ENCODE measurements at regions not wholly inside any gene's neighbourhood (a gene's known extent, or its start where the extent isn't known, plus 50 kb on each side); places are given as distances from the start of the nearest gene placed in this dataset.

- Mint-ChIP-seq H3K36me3 (ENCODE audit: low read depth) (no peaks in the 10 kb centered on the region), H3K4me3 (no peak overlapping the region), H3K9me3 (no peaks in the 10 kb centered on the region), H3K27ac (no peak overlapping the region), H3K4me1 (ENCODE audit: low read depth) (no peaks in the 10 kb centered on the region), H3K27me3 (peaks cover 52% of the 10 kb centered on the region)
- intact Hi-C loops (cut with micrococcal nuclease) = no loop called here
These were observed 126.6 kb downstream of the BARX1 start for GRCh38 chr9:93828331-93829097.

- Mint-ChIP-seq H3K27ac (no peak overlapping the region), H3K9me3 (no peaks in the 10 kb centered on the region), H3K4me3 (no peak overlapping the region), H3K4me1 (ENCODE audit: low read depth) (no peaks in the 10 kb centered on the region), H3K27me3 (peaks cover 52% of the 10 kb centered on the region), H3K36me3 (ENCODE audit: low read depth) (no peaks in the 10 kb centered on the region)
- intact Hi-C loops (cut with micrococcal nuclease) = loop anchor here (2.0 kb wide), 1 partner anchor 135 kb away; no protein-coding TSS in a partner anchor
These were observed 127.4 kb downstream of the BARX1 start for GRCh38 chr9:93827545-93828330.

DNA sequence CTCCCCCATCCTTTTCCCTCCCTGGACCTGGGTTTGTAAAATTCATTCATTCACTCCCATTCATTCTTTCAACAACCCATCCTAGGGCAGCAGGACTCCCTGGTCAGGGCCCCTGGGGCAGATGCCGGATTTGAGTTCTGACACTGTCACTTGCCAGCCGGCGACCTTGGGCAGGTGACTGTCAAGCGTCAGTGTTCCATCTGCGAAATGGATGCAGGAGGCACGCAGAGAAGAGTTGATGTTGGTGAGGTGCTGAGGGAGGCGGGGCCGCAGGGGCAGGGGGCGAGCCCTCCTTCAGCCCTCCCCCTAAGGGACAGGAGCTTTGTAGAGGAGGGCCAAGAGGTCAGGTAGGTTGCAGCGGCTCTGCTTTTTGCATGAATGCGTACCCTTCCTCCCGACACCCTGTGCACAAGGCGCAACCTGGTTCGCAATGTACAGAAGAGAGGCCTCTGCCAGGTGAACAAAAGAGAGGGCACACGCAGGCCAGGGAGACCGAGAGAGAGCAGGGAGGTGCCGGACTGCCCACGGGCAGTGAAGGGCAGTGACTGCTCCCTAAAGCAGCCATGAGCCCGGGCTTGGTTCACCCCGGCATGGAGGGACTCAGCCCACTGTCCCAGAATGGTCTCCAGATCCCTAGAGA lies 128.1 kb downstream of the BARX1 start:
- H3K36me3 Mint-ChIP-seq (ENCODE audit: low read depth) = no peaks in the 10 kb centered on the region
- H3K4me3 Mint-ChIP-seq = no peak overlapping the region
- H3K4me1 Mint-ChIP-seq (ENCODE audit: low read depth) = no peaks in the 10 kb centered on the region
- H3K27ac Mint-ChIP-seq = no peak overlapping the region
- intact Hi-C loops (cut with micrococcal nuclease) = loop anchor here (2.0 kb wide), 1 partner anchor 136 kb away; no protein-coding TSS in a partner anchor
- no peaks in the 10 kb centered on the region for H3K9me3 Mint-ChIP-seq
- peaks cover 55% of the 10 kb centered on the region for H3K27me3 Mint-ChIP-seq

DNA sequence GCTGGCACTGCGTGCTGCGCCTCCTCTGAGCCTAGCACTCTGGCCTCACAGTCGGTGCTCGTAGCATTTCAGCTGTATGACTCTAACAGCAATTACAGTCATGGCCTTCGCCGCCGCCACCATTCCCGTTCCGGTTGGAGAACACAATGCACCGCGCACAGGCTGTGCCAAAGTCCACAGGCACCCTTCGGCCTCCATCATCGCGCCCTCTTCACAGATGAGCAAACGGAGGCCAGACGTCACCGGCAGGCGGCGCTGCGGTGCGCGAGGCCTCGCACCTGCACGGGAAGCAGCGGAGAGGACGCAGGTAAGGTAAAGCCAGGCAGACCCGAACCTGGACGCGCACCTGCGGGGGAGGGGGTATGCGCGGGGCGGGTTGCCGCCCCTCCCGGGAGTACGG lies 128.9 kb downstream of the BARX1 start:
- H3K4me3 Mint-ChIP-seq = no peak overlapping the region
- no peaks in the 10 kb centered on the region for H3K4me1 Mint-ChIP-seq (ENCODE audit: low read depth)
- peaks cover 60% of the 10 kb centered on the region for H3K27me3 Mint-ChIP-seq
- H3K36me3 Mint-ChIP-seq (ENCODE audit: low read depth) = no peaks in the 10 kb centered on the region
- no peak overlapping the region for H3K27ac Mint-ChIP-seq
- intact Hi-C loops (cut with micrococcal nuclease) = loop anchor here (2.0 kb wide), 1 partner anchor 137 kb away; no protein-coding TSS in a partner anchor
- H3K9me3 Mint-ChIP-seq = no peaks in the 10 kb centered on the region

GRCh38 chr9:93825348-93826115 lies 129.6 kb downstream of the BARX1 start:
- Mint-ChIP-seq H3K4me3 (no peak overlapping the region), H3K9me3 (no peaks in the 10 kb centered on the region), H3K4me1 (ENCODE audit: low read depth) (no peaks in the 10 kb centered on the region), H3K36me3 (ENCODE audit: low read depth) (no peaks in the 10 kb centered on the region), H3K27me3 (peaks cover 60% of the 10 kb centered on the region), H3K27ac (no peak overlapping the region)
- intact Hi-C loops (cut with micrococcal nuclease) = loop anchor here (2.0 kb wide), 1 partner anchor 137 kb away; no protein-coding TSS in a partner anchor

GRCh38 chr9:93824386-93825294 lies 130.5 kb downstream of the BARX1 start:
- no peaks in the 10 kb centered on the region for H3K36me3 Mint-ChIP-seq (ENCODE audit: low read depth)
- no peaks in the 10 kb centered on the region for H3K9me3 Mint-ChIP-seq
- no peak overlapping the region for H3K27ac Mint-ChIP-seq
- no peaks in the 10 kb centered on the region for H3K4me1 Mint-ChIP-seq (ENCODE audit: low read depth)
- H3K4me3 Mint-ChIP-seq = no peak overlapping the region
- intact Hi-C loops (cut with micrococcal nuclease) = no loop called here
- peaks cover 63% of the 10 kb centered on the region for H3K27me3 Mint-ChIP-seq

GRCh38 chr9:93823245-93824072 lies 131.7 kb downstream of the BARX1 start:
- no peaks in the 10 kb centered on the region for H3K4me1 Mint-ChIP-seq (ENCODE audit: low read depth)
- H3K27me3 Mint-ChIP-seq = peaks cover 53% of the 10 kb centered on the region
- H3K27ac Mint-ChIP-seq = no peak overlapping the region
- intact Hi-C loops (cut with micrococcal nuclease) = no loop called here
- H3K9me3 Mint-ChIP-seq = peaks cover 3% of the 10 kb centered on the region
- H3K4me3 Mint-ChIP-seq = no peak overlapping the region
- H3K36me3 Mint-ChIP-seq (ENCODE audit: low read depth) = no peaks in the 10 kb centered on the region

GRCh38 chr9:93822229-93822628 lies 132.9 kb downstream of the BARX1 start:
- peaks cover 42% of the 10 kb centered on the region for H3K27me3 Mint-ChIP-seq
- intact Hi-C loops (cut with micrococcal nuclease) = no loop called here
- no peaks in the 10 kb centered on the region for H3K36me3 Mint-ChIP-seq (ENCODE audit: low read depth)
- H3K27ac Mint-ChIP-seq = no peak overlapping the region
- peaks cover 9% of the 10 kb centered on the region for H3K9me3 Mint-ChIP-seq
- H3K4me1 Mint-ChIP-seq (ENCODE audit: low read depth) = no peaks in the 10 kb centered on the region
- H3K4me3 Mint-ChIP-seq = no peak overlapping the region

- peaks cover 35% of the 10 kb centered on the region for H3K27me3 Mint-ChIP-seq
- H3K9me3 Mint-ChIP-seq = peaks cover 9% of the 10 kb centered on the region
- intact Hi-C loops (cut with micrococcal nuclease) = no loop called here
- H3K36me3 Mint-ChIP-seq (ENCODE audit: low read depth) = no peaks in the 10 kb centered on the region
- H3K4me1 Mint-ChIP-seq (ENCODE audit: low read depth) = no peaks in the 10 kb centered on the region
- no peak overlapping the region for H3K4me3 Mint-ChIP-seq
- no peak overlapping the region for H3K27ac Mint-ChIP-seq
These were observed 133.8 kb downstream of the BARX1 start for GRCh38 chr9:93821307-93821703.

- H3K36me3 Mint-ChIP-seq (ENCODE audit: low read depth) = no peaks in the 10 kb centered on the region
- H3K27me3 Mint-ChIP-seq = peaks cover 30% of the 10 kb centered on the region
- H3K27ac Mint-ChIP-seq = no peak overlapping the region
- intact Hi-C loops (cut with micrococcal nuclease) = no loop called here
- H3K4me3 Mint-ChIP-seq = no peak overlapping the region
- H3K4me1 Mint-ChIP-seq (ENCODE audit: low read depth) = no peaks in the 10 kb centered on the region
- H3K9me3 Mint-ChIP-seq = peaks cover 9% of the 10 kb centered on the region
These were observed 134.4 kb downstream of the BARX1 start for GRCh38 chr9:93820667-93821306.

- H3K27me3 Mint-ChIP-seq = peaks cover 24% of the 10 kb centered on the region
- peaks cover 9% of the 10 kb centered on the region for H3K9me3 Mint-ChIP-seq
- no peak overlapping the region for H3K4me3 Mint-ChIP-seq
- H3K36me3 Mint-ChIP-seq (ENCODE audit: low read depth) = no peaks in the 10 kb centered on the region
- no peaks in the 10 kb centered on the region for H3K4me1 Mint-ChIP-seq (ENCODE audit: low read depth)
- intact Hi-C loops (cut with micrococcal nuclease) = no loop called here
- H3K27ac Mint-ChIP-seq = no peak overlapping the region
These were observed 135.2 kb downstream of the BARX1 start for GRCh38 chr9:93819905-93820304.
